Nephron (organoid): ENCODE measurements at regions not wholly inside any gene's neighbourhood (a gene's known extent, or its start where the extent isn't known, plus 50 kb on each side); places are given as distances from the start of the nearest gene placed in this dataset.

Experiments used
- H3K27ac Mint-ChIP-seq, 3 experiments: 2 replicates each; pipeline ENCODE4 v1.8.0; 2020; ENCODE audit warnings: mixed read lengths in 3 of 3, mild to moderate bottlenecking in 2 of 3, moderate library complexity in 1 of 3
- H3K27me3 Mint-ChIP-seq: 2 replicates; pipeline ENCODE4 v1.8.0; 2021; ENCODE audit warnings: low read depth, mild to moderate bottlenecking, moderate library complexity, mixed read lengths
- H3K36me3 Mint-ChIP-seq: 2 replicates; pipeline ENCODE4 v1.8.0; 2020; ENCODE audit warnings: low read depth, mixed read lengths
- H3K4me1 Mint-ChIP-seq: 2 replicates; pipeline ENCODE4 v1.8.0; 2020; ENCODE audit warnings: mixed read lengths
- H3K4me3 Mint-ChIP-seq, 3 experiments: 2 replicates each; pipeline ENCODE4 v1.8.0; 2020; ENCODE audit warnings: mild to moderate bottlenecking in 3 of 3, mixed read lengths in 3 of 3, moderate library complexity in 2 of 3
- H3K9me3 Mint-ChIP-seq: 2 replicates; pipeline ENCODE4 v1.8.0; 2020; ENCODE audit warnings: mixed read lengths
- CTCF ChIP-seq, 3 experiments: fragments of 200-600 bp; sonication (generic); IDR thresholded peaks; one replicate each; pipeline ENCODE4 v1.5.0; 2021; ENCODE audit warnings: antibody characterized with exemption in 3 of 3; ENCODE audit not compliant: unreplicated experiment in 3 of 3

GRCh38 chr5:175599210-175599609, 58.7 kb upstream of the HRH2 start:
- Mint-ChIP-seq H3K36me3 (no peaks in the 10 kb centered on the region), H3K27ac (no peak overlapping the region), H3K4me1 (no peaks in the 10 kb centered on the region), H3K4me3 (no peak overlapping the region), H3K9me3 (peaks cover under 1% of the 10 kb centered on the region), H3K27me3 (peaks cover 15% of the 10 kb centered on the region)
- TF ChIP-seq CTCF (IDR thresholded peaks at IDR 0.05; ENCODE audit: unreplicated experiment in 3 of 3): no peak

GRCh38 chr5:175603987-175604739, 53.7 kb upstream of the HRH2 start:
- H3K4me3 Mint-ChIP-seq: no peak overlapping the region
- no peak overlapping the region for H3K27ac Mint-ChIP-seq
- no peak for TF ChIP-seq CTCF (IDR thresholded peaks at IDR 0.05; ENCODE audit: unreplicated experiment in 3 of 3)
- H3K36me3 Mint-ChIP-seq: no peaks in the 10 kb centered on the region
- peaks cover 11% of the 10 kb centered on the region for H3K9me3 Mint-ChIP-seq
- H3K4me1 Mint-ChIP-seq: no peaks in the 10 kb centered on the region
- H3K27me3 Mint-ChIP-seq: peaks cover 20% of the 10 kb centered on the region

GRCh38 chr5:175606409-175606808, 51.5 kb upstream of the HRH2 start:
- no peaks in the 10 kb centered on the region for H3K36me3 Mint-ChIP-seq
- no peaks in the 10 kb centered on the region for H3K4me1 Mint-ChIP-seq
- TF ChIP-seq CTCF (IDR thresholded peaks at IDR 0.05; ENCODE audit: unreplicated experiment in 3 of 3): no peak
- H3K9me3 Mint-ChIP-seq: peaks cover 11% of the 10 kb centered on the region
- no peak overlapping the region for H3K27ac Mint-ChIP-seq
- H3K4me3 Mint-ChIP-seq: no peak overlapping the region
- peaks cover 31% of the 10 kb centered on the region for H3K27me3 Mint-ChIP-seq
